PFSK-1 (cell line): ENCODE measurements at regions not wholly inside any gene's neighbourhood (a gene's known extent, or its start where the extent isn't known, plus 50 kb on each side); places are given as distances from the start of the nearest gene placed in this dataset.

Source experiments
- POLR2AphosphoS5 ChIP-seq: IDR thresholded peaks from 2 replicates; pipeline ENCODE4 v1.6.1; 2012; ENCODE audit warnings: low read depth, mild to moderate bottlenecking, control low read depth, low read length, moderate library complexity
- SIN3A ChIP-seq: IDR thresholded peaks from 2 replicates; pipeline ENCODE4 v1.6.1; 2012; ENCODE audit warnings: mild to moderate bottlenecking, low read length, moderate library complexity, borderline replicate concordance; ENCODE audit not compliant: insufficient read depth
- TAF1 ChIP-seq: IDR thresholded peaks from 2 replicates; pipeline ENCODE4 v1.6.1; 2012; ENCODE audit warnings: low read length, control low read depth, borderline replicate concordance; ENCODE audit not compliant: insufficient read depth

- TF ChIP-seq TAF1 (no peak), SIN3A (no peak), POLR2AphosphoS5 (no peak)
Measured at GRCh38 chr3:72345980-72346379, 502.3 kb downstream of the SHQ1 start.
